ENCODE measurements at regions not wholly inside any gene's neighbourhood (a gene's known extent, or its start where the extent isn't known, plus 50 kb on each side); places are given as distances from the start of the nearest gene placed in this dataset.

DNA sequence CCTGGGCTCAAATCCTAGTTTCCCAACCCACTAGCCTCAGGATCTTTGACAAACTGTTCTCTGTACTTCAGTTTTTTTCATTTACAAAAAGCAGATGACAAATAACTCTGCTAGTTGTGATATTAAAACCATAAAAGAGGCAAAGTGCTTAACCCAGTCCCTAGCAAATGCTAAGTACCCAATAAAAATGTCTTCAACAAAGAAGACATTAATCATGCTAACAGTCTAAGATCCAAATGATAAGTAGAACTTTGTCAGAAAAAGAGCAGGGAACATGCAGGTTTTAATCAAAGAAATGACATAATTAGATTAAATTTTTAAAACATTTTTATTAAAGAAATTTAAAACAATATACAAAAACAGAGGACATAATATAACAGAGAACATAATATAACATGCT, 203.0 kb upstream of the ADRA1B start:
- TF ChIP-seq YY1 (IDR thresholded peaks at IDR 0.05; ENCODE audit: low read depth, low read length) = no peak
- no peak for TF ChIP-seq POLR2A (IDR thresholded peaks at IDR 0.05; ENCODE audit: low read depth, low read length)
- TF ChIP-seq JUND (IDR thresholded peaks at IDR 0.05; ENCODE audit: low read depth, low read length) = no peak
- TF ChIP-seq, protein P1, sequence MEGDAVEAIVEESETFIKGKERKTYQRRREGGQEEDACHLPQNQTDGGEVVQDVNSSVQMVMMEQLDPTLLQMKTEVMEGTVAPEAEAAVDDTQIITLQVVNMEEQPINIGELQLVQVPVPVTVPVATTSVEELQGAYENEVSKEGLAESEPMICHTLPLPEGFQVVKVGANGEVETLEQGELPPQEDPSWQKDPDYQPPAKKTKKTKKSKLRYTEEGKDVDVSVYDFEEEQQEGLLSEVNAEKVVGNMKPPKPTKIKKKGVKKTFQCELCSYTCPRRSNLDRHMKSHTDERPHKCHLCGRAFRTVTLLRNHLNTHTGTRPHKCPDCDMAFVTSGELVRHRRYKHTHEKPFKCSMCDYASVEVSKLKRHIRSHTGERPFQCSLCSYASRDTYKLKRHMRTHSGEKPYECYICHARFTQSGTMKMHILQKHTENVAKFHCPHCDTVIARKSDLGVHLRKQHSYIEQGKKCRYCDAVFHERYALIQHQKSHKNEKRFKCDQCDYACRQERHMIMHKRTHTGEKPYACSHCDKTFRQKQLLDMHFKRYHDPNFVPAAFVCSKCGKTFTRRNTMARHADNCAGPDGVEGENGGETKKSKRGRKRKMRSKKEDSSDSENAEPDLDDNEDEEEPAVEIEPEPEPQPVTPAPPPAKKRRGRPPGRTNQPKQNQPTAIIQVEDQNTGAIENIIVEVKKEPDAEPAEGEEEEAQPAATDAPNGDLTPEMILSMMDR (IDR thresholded peaks at IDR 0.05 in 2 of 3, conservative IDR thresholded peaks at IDR 0.05 in 1 of 3; ENCODE audit: control insufficient read depth in 2 of 3, extremely low read depth in 1 of 3, insufficient read depth in 1 of 3, low read depth in 3 of 3, low read length in 3 of 3) = no peak
- no peak for TF ChIP-seq PAX5 (IDR thresholded peaks at IDR 0.05; ENCODE audit: borderline replicate concordance, low read depth, low read length)

Measured in GM12878 (cell line).